ENCODE measurements at regions not wholly inside any gene's neighbourhood (a gene's known extent, or its start where the extent isn't known, plus 50 kb on each side); places are given as distances from the start of the nearest gene placed in this dataset.
"Not testable (repeated sequence)": the region's sequence is repeated elsewhere in the genome, so short reads cannot be mapped to it uniquely, and the experiment has no call there.

DNA sequence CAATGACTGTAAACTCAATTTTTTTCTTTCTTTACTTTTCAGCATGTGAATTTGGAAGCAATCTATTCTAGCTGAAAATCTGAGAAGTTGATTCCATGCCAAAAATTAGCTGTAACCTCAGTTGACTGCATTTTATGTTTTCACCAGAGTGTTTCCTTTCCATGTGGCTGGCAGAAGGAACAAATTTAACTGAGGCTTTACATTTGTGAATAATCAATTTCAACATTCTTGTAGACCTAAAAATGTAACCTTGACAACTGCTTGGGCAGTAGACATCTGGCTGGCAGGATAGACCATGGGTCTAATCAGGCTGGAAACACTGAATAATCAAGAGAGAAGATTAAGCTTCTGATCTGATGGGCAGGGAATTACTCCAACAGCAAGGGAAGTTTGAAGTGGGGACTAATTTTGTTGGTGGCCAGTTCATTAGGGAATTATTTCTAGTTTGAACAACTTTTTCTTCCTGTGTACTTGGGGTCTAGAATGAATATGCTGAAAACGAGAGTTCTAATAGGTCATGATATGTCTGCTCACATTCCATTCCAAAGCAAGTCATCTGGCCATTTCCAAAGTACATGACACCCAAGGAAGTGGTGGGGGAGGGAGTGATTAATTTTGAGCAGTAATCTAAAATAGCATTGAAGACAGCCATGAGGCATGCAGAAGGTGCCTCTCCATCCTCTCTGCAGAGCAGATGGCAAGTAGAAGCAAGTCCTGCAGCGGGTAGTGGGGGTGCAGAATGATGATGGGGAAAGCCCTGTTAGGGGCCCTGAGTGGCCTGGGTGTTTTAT is 68.2 kb downstream of the ATP23 start:
- no peak for DNase-seq

DNA sequence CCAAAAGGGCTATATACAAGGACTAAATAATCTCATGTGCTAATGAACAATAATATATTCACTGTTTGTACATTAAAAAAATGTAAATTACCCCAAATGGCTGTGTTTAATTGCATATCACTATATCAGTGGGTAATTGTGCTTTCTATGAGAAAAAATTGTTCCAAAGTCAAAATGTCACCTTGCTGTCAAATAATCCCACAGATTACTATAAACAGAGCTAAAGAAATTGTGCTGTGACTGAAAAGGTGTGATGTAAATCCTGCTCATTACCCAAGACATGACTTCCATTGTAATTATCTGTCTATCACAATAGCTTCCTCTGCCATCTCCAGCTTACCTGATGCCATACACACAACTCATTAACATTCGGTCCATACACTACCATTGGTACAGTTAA is 70.3 kb downstream of the ATP23 start:
- no peak for DNase-seq

DNA sequence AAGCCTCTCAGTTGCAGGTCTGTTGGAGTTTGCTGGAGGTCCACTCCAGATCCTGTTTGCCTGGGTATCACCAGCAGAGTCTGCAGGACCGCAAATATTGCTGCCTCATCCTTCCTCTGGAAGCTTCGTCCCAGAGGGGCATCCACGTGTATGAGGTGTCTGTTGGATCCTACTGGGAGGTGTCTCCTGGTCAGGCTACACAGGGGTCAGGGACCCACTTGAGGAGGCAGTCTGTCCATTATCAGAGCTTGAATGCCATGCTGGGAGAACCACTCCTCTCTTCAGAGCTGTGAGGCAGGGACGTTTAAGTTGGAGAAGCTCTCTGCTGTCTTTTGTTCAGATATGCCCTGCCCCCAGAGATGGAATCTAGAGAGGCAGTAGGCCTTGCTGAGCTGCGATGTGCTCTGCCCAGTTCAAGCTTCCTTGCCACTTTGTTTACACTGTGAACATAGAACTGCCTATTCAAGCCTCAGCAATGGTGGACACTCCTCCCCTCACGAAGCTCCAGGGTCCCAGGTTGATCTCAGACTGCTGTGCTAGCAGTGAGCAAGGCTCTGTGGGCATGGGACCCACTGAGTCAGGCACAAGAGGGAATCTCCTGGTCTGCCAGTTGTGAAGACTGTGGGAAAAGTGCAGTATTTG is 81.1 kb downstream of the ATP23 start:
- DNase-seq = not testable (repeated sequence)

DNA sequence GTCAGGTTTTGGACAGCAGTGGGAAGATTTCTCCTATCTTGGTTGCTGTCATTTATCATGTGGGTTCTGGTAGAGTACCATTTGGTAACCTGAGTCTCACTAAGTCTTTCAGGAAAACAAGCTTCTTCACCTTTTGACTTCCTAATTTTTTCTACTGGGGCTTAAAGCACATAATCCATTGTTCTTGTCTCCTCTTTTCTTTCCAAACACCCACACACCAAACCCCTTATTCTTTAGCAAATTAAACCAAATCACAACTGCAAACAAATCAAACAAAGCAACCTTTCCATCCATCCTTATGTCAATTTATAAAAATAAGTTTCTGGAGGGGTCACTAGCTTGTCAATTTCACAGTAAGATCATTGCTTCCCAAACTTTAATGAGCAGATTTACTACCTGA is 84.1 kb downstream of the ATP23 start:
- DNase-seq = no peak

DNA sequence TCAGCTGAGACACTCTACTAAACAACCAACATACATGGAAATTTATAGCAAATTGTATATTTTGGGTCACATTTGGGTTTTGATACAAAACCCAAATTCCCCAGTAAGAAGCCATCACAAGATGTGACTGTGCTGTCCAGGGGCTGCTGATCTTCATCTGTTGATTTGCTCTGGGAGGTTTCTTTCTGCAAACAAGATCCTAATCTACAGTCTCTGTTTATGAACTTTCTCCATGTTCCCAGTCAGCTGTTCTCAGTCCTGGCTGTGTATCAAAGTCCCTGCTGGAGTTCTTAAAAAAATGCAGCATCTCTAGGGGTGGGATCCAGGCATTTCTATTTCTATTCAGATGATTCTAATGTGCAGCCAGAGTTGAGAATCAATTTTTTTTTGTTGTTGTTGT is 85.1 kb downstream of the ATP23 start:
- no peak for DNase-seq

DNA sequence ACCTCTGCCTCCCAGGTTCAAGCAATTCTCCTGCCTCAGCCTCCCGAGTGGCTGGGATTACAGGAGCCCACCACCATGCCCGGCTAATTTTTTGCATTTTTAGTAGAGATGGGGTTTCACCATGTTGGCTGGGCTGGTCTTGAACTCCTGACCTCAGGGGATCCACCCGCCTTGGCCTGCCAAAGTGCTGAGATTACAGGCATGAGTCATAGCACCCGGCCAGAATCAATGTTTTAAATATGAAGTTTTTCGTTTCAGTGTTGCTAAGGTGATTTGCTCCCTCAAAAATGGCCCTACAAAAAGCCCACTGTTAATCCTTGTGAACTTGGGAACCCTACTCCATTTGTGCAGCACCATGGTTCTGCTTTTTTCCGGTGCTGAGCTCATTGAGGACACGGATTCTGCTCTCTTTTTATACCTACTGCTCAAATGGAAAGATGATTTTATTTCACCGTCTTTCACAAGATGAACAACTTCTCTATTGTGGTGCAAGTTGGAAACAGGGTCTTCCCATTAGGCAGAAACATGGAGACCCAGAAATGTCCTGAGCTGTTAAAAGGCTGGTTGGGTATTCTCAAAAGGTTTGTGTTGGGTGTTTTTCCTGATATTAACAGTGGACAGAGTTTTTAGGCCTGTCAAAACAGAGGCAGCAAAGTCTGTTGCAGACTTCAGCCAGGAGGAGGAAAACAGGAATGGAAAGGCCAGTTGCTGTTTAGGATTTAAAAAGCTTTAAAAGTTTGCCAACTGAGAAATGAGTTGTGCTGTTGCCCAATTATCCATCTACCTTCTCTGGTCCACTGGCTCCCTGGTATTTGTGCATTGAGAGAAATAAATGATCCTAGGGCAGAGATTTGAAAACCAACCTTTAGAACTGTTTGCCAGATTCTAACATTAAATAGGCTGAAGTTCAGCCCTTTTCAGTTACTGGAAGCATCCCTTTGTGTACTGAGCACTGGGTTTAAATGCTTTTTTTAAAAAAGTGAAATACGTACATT is 85.8 kb downstream of the ATP23 start:
- no peak for DNase-seq

DNA sequence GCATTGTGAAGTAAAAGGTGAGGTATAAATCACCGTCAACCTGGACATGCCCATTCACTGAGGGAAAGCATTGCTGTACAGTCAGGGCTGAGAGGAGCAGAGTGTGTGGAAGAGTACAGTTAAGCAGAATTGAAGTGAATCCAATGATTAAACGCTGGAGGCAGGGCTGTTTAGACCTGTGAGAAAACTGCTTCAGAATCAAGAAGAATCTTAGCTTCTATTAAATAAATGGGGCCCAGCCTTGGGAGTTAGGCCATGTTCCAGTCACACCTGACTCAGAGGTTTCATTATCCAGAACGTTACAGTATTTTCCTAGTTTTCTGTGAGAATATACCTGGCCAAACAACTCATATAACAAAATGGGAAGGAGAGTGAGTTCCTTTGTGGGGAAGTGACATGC is 86.9 kb downstream of the ATP23 start:
- DNase-seq = no peak

DNA sequence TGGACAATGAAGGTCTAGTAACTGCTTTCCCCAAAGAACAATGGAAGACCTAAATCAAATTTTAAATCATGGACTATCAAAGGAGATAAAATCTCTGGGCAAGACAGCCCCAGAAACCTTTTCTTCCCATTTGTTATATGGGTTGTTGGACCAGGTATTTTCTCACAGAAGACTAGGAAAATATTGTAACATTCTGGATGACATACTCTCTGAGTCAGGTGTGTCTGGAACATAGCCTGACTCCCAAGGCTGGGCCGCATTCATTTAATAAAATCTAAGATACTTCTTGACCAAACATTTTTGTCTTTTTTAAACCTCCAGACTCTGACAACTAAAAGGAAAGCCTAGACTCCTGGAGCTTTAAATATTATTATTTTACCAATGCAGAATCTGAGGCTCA is 87.9 kb downstream of the ATP23 start:
- no peak for DNase-seq

- peak; percentile 18 for DNase-seq
Measured at GRCh38 chr12:58030566-58031279, 89.4 kb downstream of the ATP23 start.

DNA sequence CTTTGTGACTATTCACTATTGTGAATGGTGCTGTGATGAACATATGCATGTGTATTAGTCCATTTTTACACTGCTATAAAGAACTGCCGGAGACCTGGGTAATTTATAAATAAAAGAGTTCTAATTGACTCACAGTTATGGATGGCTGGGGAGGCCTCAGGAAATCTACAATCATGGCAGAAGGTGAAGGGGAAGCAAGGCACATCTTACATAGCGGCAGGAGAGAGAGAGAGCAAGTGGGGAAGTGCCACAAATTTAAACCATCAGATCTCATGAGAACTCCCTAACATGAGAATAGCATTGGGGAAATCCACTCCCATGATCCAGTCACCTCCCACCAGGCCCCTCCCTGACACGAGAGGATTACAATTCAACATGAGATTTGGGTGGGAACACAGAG is 90.8 kb downstream of the ATP23 start:
- DNase-seq = no peak

DNA sequence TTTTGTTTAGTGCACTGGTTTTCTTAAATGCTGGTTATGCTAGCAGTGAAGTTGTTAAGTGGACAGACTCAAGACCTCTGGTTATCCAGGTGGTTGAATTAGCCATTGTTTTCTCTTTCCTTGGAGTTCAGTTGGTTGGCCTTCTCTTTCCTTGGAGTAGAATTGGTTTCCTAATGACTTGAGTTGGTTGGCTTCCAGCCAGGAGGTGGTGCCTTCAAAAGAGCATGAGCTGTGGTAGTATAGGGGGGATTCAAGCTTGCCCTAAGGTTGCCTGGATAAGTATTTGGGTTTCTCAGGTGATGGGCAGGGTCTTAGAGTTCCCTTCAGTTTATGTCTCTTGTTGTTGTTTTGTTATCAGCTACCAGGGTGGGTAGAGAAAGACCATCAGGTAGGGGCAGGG is 92.5 kb downstream of the ATP23 start:
- no peak for DNase-seq

DNA sequence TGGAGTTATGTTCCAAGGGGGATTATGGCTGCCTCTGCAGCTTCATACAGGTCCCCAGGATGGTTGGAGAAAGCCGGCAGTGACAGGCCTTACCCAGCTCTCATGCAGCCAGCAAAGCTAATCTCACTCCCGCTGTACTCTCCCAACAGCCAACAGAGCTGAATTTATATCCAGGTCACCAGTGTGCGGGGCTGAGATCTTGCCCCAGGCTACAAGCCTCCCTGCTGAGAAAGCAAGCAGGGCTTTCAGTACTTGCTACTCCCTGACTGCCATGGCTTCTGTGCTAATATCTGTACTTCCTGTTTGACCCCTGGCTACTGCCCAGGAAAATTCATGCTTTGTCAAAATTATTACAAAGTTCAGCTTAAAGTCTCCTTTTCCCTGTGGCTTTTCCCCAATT is 92.9 kb downstream of the ATP23 start:
- DNase-seq = no peak

- DNase-seq = no peak
Measured at GRCh38 chr12:58034712-58035111, 93.3 kb downstream of the ATP23 start.

DNA sequence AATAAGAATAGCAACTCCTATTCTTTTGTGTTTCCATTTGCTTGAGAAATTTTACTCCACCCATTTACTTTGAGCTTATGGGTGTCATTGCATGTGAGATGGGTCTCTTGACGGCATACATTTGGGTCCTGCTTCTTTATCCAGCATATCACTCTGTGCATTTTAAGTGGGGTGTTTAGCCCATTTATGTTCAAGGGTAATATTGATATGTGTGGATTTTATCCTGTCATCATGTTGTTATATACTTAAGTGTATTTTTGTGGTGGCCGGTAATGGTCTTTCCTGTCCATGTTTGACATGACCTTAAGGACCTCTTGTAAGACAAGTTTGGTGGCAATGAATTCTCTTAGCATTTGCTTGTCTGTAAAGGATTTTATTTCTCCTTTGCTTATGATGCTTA is 100.1 kb downstream of the ATP23 start:
- DNase-seq = no peak

GRCh38 chr12:58044966-58045365 is 103.6 kb downstream of the ATP23 start:
- no peak for DNase-seq

GRCh38 chr12:58046271-58046670 is 104.9 kb downstream of the ATP23 start:
- DNase-seq = no peak

- no peak for DNase-seq
Measured at GRCh38 chr12:58051378-58051777, 110.0 kb downstream of the ATP23 start.

GRCh38 chr12:58064666-58065065 is 123.3 kb downstream of the ATP23 start:
- DNase-seq = no peak

DNA sequence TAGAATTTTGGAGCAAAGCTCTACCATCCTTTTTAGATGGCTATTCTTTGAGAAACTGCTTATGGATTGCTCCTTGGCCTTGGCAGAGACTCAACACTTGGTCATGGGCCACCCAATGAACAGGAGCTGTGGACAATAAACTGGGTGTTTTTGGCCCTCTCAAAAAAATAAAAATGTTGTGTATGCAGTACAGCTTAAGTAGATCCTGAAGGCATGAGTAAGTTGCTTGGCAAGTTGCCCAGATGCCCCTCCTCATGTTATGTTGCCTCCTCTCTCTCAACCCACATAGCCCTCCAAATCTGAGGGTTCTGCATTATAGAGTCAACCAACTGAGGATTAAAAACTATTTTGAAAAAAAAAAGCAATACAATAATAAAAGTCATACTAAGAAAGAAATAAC is 124.9 kb downstream of the ATP23 start:
- no peak for DNase-seq

DNA sequence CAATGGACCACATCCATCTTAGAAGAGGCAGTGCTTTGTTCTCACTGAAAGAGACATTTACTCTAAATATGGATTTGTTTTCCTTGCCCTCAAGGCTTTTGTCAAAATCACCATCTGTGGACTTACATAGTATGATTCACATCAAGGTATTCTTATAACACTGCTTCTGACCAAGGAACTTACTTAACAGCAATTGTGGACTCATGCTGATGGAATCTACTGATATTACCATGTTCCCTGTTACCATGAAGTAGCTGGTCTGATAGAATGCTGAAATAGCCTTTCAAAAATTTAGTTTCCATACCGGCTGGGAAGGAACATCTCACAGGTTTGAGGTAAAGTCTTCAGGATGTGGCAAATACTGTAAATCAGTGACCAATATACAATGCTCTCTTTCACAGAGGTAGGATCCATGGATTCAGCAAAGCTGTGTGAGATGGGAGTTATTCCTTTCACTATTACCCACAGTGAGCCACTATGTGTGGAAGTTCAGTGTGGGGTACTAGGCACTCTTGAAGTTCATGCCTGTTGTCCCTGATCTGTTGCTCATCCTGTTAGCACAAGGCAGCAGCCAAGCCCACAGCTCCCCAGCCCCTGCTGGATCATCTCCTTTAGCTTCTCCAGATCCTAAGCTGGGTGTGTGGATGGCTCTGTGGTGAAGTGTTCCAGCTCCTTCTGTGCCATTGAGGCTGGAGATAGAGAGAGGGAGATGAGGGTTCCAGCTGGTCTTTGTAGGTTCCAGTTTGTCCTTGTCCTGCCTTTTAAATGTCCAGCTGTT is 126.4 kb downstream of the ATP23 start:
- no peak for DNase-seq

GRCh38 chr12:58068706-58069105 is 127.3 kb downstream of the ATP23 start:
- no peak for DNase-seq
